C4-2B (cell line): ENCODE measurements at regions not wholly inside any gene's neighbourhood (a gene's known extent, or its start where the extent isn't known, plus 50 kb on each side); places are given as distances from the start of the nearest gene placed in this dataset.

Experiments
- H3K27ac ChIP-seq: fragments of 450-650 bp; 2 replicates; pipeline ENCODE4 v1.5.1; 2017
- ZFX ChIP-seq: fragments of 450-650 bp; IDR thresholded peaks from 2 replicates; pipeline ENCODE4 v1.6.1; 2017
- TF ChIP-seq, protein P1 (sequence below): fragments of 450-650 bp; conservative IDR thresholded peaks from 2 replicates; pipeline ENCODE4 v1.5.1; 2017; ENCODE audit warnings: mild to moderate bottlenecking

GRCh38 chr2:58938988-58939387 lies 697.9 kb upstream of the FANCL start:
- H3K27ac ChIP-seq: no peak overlapping the region
- TF ChIP-seq, protein P1, sequence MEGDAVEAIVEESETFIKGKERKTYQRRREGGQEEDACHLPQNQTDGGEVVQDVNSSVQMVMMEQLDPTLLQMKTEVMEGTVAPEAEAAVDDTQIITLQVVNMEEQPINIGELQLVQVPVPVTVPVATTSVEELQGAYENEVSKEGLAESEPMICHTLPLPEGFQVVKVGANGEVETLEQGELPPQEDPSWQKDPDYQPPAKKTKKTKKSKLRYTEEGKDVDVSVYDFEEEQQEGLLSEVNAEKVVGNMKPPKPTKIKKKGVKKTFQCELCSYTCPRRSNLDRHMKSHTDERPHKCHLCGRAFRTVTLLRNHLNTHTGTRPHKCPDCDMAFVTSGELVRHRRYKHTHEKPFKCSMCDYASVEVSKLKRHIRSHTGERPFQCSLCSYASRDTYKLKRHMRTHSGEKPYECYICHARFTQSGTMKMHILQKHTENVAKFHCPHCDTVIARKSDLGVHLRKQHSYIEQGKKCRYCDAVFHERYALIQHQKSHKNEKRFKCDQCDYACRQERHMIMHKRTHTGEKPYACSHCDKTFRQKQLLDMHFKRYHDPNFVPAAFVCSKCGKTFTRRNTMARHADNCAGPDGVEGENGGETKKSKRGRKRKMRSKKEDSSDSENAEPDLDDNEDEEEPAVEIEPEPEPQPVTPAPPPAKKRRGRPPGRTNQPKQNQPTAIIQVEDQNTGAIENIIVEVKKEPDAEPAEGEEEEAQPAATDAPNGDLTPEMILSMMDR: no peak
- no peak for TF ChIP-seq ZFX

DNA sequence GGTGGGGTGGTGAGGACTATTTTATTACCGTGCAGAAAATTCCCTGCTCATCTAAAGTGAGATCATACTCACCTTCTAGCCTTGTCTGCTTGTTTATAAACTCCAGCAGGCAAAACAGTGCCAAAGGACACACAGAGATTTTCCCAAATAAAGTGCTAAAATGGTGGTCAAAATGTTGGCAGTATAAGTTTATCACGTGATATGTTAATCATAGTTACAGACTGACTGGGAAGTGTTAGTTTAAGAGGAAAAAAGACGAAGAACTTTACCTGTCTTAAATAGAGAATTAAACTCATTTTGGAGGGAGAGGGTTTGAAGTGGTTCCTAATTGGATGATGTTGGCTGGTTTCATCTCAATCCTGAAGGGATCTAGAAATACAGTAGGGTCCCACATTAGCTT lies 691.7 kb upstream of the FANCL start:
- H3K27ac ChIP-seq: no peak overlapping the region
- TF ChIP-seq ZFX: no peak
- TF ChIP-seq, protein P1: no peak

DNA sequence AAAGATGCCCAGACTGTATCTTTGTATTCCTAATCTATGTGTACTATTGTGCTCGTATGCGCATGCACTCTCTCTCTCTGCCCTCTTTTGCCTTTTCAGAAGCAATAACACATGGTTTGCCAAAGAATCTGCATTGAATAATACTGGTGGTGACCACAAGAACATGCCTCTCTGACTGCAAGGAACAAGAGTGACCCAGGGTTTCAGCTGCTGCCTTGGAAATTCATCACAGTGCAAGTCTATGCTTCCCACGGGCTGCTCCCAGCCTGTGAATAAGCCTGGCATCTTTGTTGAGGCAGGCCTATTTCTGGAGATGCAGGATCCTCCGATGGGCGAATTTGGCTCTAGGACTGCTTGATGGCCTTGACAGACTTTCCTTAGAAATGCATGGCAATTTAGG lies 689.4 kb upstream of the FANCL start:
- TF ChIP-seq, protein P1: no peak
- TF ChIP-seq ZFX: no peak
- no peak overlapping the region for H3K27ac ChIP-seq

GRCh38 chr2:58928973-58929372 lies 687.8 kb upstream of the FANCL start:
- TF ChIP-seq, protein P1: no peak
- no peak for TF ChIP-seq ZFX
- H3K27ac ChIP-seq: no peak overlapping the region

GRCh38 chr2:58928391-58928790 lies 687.3 kb upstream of the FANCL start:
- no peak overlapping the region for H3K27ac ChIP-seq
- TF ChIP-seq ZFX: no peak
- TF ChIP-seq, protein P1: no peak

DNA sequence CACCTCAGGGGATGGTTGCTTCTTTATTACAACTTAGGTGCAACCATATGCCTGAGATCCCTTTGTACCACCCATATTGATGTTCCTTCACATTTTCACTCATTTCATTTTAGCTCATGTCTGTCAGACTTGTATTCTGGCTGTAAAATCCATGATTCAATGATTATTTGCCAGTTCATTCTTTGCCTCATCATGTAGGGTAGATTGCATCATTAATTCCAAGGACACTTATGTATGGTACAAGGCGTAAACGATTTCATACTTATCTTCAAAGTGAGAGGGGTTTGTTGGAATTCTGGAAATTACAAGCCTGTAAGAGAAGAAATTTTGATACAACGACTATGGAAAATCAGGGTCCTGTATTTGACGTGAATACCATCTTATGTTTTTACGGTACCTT lies 685.0 kb upstream of the FANCL start:
- TF ChIP-seq, protein P1: no peak
- TF ChIP-seq ZFX: no peak
- H3K27ac ChIP-seq: no peak overlapping the region

- H3K27ac ChIP-seq: no peak overlapping the region
- TF ChIP-seq, protein P1: no peak
- TF ChIP-seq ZFX: no peak
Observed at GRCh38 chr2:58925676-58926081, 684.6 kb upstream of the FANCL start.
